ENCODE measurements at regions not wholly inside any gene's neighbourhood (a gene's known extent, or its start where the extent isn't known, plus 50 kb on each side); places are given as distances from the start of the nearest gene placed in this dataset.
"Not testable (repeated sequence)": the region's sequence is repeated elsewhere in the genome, so short reads cannot be mapped to it uniquely, and the experiment has no call there.

- not testable (repeated sequence) for TF ChIP-seq CTCF (conservative IDR thresholded peaks at IDR 0.05; ENCODE audit: low read length); EZH2phosphoT487 (IDR thresholded peaks at IDR 0.05; ENCODE audit: borderline replicate concordance, low read depth, low read length)
Observed at GRCh38 chr1:234846813-234847212, 236.8 kb upstream of the IRF2BP2 start.

Data from OCI-LY7 (cell line).